ENCODE measurements at regions not wholly inside any gene's neighbourhood (a gene's known extent, or its start where the extent isn't known, plus 50 kb on each side); places are given as distances from the start of the nearest gene placed in this dataset.

DNA sequence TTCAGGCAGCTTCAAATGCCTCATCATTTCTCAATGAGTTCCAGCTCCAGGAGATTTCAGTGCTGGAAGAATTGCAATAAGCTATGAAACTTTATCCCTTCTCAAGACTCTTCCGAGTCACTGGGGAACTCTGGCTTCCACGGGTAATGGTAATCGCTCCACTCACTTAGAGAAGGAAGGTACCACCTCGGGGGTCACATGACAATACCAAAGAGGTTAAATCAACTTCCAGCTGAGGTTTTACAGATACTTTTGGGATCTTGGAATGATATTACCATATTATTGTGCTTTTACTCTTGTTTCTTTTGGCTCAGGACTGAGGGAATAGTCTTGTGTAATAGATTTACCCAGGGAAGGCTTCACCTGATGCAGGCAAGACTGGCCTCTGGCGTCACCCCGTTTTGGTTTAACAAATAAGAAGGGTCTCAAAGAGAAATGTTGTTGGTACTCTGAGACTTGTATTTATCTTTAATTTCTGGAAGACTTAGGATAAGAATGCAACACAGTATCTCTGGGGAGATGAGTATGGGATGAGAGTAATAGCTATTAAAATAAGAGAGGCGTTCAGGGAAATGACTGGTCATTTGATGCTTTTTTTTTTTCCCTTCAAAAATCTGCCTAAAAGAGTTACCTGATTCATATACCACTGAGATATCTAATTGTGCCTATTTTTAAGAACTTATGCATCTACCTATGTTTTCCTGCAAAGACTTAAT is 316.9 kb upstream of the ZEB2 start:
- no peak for DNase-seq

- no peak for DNase-seq
Observed at GRCh38 chr2:144835634-144836350, 315.9 kb upstream of the ZEB2 start.

DNA sequence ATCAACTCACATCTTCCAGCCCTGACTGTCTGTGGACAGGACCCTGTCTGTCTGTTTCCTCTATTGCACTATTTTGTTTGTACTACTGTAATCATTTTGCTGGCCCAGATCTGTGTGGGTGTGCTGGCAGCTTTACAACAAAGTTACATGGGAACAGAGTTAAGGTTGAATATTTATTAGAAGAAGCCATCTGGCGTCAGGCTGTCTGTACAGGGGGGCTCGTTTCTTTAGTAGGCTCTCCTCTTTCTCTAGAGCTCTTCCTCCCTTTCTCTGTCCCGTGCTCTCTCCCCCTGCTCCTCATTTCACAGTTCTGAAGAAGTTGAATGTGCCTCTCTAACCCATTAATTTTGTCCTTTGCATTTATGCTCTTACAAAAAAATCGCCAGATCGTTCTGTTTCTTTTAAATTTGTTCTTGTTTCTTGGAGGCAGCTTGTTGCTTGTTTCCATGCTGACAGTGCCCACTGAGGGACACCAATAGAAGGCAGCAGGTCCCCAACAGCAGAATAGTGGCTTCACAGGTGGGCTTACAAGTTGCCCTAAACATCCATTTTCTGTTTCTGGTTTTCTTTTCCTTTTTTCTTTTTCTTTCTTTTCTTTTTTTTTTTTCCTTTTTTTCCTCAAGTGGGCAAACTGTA is 315.2 kb upstream of the ZEB2 start:
- DNase-seq, result no peak

GRCh38 chr2:144834363-144834762 is 314.4 kb upstream of the ZEB2 start:
- no peak for DNase-seq

DNA sequence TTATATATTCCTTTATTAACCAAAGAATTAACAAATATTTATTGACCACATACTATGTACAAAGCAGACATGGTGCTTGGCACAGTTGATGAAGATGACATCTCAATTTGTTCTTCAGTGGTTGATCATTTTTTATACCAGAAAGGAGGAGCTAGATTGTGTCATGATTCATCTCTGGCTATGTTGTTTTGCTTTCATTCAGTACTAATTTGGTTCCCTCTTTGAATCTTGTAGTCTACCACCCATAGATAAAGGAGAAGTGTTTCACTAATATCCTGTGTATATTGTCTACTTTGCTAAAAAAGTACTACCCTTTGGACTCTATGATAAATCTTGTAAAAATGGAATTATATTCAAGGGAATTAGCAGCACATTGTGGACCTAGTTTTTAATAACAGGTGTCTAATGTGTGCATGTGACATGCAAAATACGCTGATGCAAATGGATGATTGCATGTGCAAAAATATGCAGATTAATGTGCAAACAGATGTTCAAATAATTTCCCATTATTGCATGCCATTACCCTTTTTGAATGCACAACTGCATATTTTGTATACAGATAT is 313.2 kb upstream of the ZEB2 start:
- no peak for DNase-seq

GRCh38 chr2:144832048-144832447 is 312.1 kb upstream of the ZEB2 start:
- DNase-seq, result no peak

GRCh38 chr2:144830543-144830942 is 310.6 kb upstream of the ZEB2 start:
- DNase-seq, result no peak

GRCh38 chr2:144827404-144827803 is 307.5 kb upstream of the ZEB2 start:
- DNase-seq, result no peak

DNA sequence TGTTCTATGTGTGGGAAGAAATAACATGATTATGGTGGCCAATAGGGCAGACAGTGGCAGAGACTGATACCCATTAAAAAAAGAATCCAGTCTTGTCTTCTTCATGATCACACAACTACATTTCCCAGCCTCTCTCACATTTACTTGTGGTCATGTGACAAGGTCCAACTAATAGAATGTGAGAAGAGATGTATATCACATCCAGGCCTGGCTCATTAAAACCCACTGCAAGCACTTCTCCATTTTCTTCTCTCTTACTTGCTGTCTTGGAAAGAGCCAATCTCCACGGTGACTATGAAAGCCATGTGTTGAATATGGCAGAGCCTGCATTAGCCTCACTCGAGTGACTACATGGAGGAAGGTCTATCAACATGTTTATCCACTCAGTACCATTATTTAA is 306.2 kb upstream of the ZEB2 start:
- DNase-seq, result no peak

GRCh38 chr2:144825331-144826020 is 305.6 kb upstream of the ZEB2 start:
- DNase-seq, result no peak

GRCh38 chr2:144824306-144825080 is 304.6 kb upstream of the ZEB2 start:
- DNase-seq, result no peak

DNA sequence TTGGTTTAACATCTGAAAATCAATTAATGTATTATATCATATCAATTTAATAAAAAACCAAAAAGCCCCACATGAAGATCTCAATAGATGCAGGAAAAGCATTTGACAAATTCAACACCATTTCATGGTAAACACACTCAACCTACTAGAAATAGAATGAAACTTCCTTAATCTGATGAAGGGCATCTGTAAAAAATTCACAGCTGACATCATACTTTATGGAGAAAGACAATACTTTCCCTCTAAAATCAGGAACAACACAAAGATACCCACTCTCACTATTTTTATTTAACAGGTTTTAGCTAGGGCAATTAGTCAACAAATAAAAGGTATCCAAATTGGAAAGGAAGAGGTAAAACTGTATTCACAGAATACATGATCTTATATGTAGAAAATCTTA is 303.0 kb upstream of the ZEB2 start:
- no peak for DNase-seq

- DNase-seq, result no peak
Observed at GRCh38 chr2:144812288-144812687, 292.4 kb upstream of the ZEB2 start.

DNA sequence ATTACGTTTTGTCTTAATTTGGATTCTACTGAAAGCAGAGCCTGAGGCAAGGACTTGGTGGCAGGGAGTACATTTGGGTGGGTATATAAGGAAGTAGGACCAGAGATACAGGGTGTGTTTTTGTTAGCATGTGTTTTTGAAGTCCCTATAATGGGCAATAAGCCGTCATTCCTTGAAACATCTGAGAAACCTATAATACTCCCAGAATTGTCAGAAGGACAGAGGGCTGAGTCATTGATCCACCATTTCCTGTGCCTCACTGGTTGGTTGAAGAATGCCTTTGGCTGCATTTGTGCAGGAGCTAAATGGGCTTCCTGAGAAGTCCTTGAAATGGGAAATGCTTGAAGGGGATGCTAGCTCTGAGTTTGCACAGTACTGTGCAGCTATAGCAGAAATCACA is 281.8 kb upstream of the ZEB2 start:
- DNase-seq, result no peak

DNA sequence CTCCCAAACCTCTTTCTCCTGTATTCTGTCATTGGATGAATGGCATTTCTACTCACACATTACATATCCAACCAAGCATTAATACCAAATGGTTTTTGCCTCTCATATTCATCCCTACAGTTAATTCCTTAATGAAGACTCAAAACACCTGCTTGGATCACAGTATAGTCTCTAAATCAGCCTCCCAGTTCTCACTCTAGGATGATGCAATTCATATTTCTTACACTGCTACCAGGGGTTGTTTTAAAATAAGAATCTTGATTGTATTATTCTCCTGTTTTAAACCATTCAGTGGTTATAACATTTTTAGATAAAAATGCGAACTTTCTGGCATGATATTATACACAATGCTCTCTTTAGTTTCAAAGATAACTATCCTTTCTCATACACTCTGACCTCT is 281.4 kb upstream of the ZEB2 start:
- DNase-seq, result no peak

- DNase-seq, result no peak
Observed at GRCh38 chr2:144798989-144799388, 279.1 kb upstream of the ZEB2 start.

GRCh38 chr2:144798034-144798433 is 278.1 kb upstream of the ZEB2 start:
- DNase-seq, result no peak

- DNase-seq, result no peak
Observed at GRCh38 chr2:144796936-144797335, 277.0 kb upstream of the ZEB2 start.

DNA sequence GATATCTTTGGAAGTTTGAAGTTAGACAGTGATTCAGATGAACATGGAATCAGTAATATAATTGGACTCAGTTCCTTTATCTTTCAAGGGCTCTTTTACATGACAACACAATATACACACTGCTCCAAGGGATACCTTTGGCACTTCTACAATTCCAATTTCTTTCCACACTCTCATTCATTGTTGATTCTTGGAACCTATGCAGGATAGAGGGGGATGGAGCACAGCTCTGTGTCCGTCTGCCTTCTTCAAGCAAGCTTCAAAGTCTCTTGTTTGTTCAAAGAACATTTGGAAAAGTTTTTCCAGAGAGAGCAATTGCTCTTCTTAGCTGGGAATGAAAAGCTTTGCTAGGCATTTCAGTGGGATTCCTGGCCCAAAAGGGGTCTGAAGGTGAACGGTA is 276.2 kb upstream of the ZEB2 start:
- DNase-seq, result no peak

- no peak for DNase-seq
Observed at GRCh38 chr2:144785253-144785652, 265.3 kb upstream of the ZEB2 start.

- no peak for DNase-seq
Observed at GRCh38 chr2:144780983-144781382, 261.1 kb upstream of the ZEB2 start.

DNA sequence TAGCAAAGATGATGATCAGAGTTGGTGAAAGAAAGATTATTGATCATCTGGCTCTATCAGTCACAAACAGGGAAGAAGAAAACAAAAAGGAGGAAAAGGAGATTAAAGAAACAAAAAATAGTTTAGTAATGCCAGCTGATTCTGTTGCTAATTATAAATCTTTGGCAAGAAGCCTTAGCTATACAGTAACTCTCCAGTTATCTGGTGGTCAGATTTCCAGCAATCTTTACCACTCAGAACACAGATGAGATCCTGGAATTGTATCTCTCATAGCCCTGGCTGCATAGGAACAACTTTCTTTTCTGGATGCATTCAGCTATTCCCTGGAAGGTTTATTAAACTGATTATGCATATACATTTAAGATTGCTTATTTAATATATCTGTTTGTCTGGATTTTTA is 256.8 kb upstream of the ZEB2 start:
- no peak for DNase-seq

DNA sequence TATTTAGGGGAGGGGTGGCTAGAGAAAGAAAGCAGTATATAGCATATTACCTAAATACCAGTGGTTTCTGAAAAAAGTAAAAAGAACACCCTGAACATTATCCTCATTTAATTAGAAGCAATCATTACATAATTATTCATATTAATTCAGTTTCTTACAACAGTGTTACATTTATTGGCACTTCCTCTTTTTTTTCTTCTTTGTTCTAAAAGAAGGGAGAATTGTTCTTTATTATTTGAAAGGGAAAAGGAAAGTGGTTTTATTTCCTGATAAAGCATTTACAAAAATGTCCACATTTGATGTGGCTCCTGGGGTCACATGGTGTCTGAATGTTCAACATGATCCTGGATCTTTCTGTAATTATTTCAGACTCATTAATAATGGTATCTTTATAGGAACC is 254.9 kb upstream of the ZEB2 start:
- no peak for DNase-seq

All from stimulated activated naive CD4-positive, alpha-beta T cell (primary cell).